NCI-H187 (cell line): ENCODE measurements at regions not wholly inside any gene's neighbourhood (a gene's known extent, or its start where the extent isn't known, plus 50 kb on each side); places are given as distances from the start of the nearest gene placed in this dataset.
"Not testable (repeated sequence)": the region's sequence is repeated elsewhere in the genome, so short reads cannot be mapped to it uniquely, and the experiment has no call there.

Experiments
- DNase-seq, 2 experiments: peaks; one replicate each; lab custom pipeline; 2025; lab: John Stamatoyannopoulos, UW

- no peak for DNase-seq
Measured at GRCh38 chr9:12424243-12424642, 268.9 kb upstream of the TYRP1 start.

GRCh38 chr9:12425878-12426864 lies 267.0 kb upstream of the TYRP1 start:
- DNase-seq, result no peak

- no peak for DNase-seq
Measured at GRCh38 chr9:12439267-12439666, 253.9 kb upstream of the TYRP1 start.

- DNase-seq, result not testable (repeated sequence)
Measured at GRCh38 chr9:12441080-12441479, 252.1 kb upstream of the TYRP1 start.

GRCh38 chr9:12441506-12441905 lies 251.7 kb upstream of the TYRP1 start:
- no peak for DNase-seq

- DNase-seq, result no peak
Measured at GRCh38 chr9:12448246-12448645, 244.9 kb upstream of the TYRP1 start.

GRCh38 chr9:12457237-12457636 lies 235.9 kb upstream of the TYRP1 start:
- DNase-seq, result no peak

GRCh38 chr9:12461763-12462460 lies 231.3 kb upstream of the TYRP1 start:
- no peak for DNase-seq

- no peak for DNase-seq
Measured at GRCh38 chr9:12462861-12463260, 230.3 kb upstream of the TYRP1 start.

- no peak for DNase-seq
Measured at GRCh38 chr9:12463641-12464040, 229.5 kb upstream of the TYRP1 start.

GRCh38 chr9:12464400-12464799 lies 228.8 kb upstream of the TYRP1 start:
- no peak for DNase-seq

GRCh38 chr9:12464910-12465512 lies 228.2 kb upstream of the TYRP1 start:
- DNase-seq, result no peak

GRCh38 chr9:12469084-12469483 lies 224.1 kb upstream of the TYRP1 start:
- no peak for DNase-seq

- DNase-seq, result no peak
Measured at GRCh38 chr9:12494411-12494810, 198.8 kb upstream of the TYRP1 start.

- no peak for DNase-seq
Measured at GRCh38 chr9:12497790-12498189, 195.4 kb upstream of the TYRP1 start.

- no peak for DNase-seq
Measured at GRCh38 chr9:12502520-12502919, 190.7 kb upstream of the TYRP1 start.

GRCh38 chr9:12503606-12504122 lies 189.5 kb upstream of the TYRP1 start:
- DNase-seq, result no peak

- DNase-seq, result no peak
Measured at GRCh38 chr9:12510551-12510950, 182.6 kb upstream of the TYRP1 start.

GRCh38 chr9:12511726-12512125 lies 181.5 kb upstream of the TYRP1 start:
- DNase-seq, result no peak

- no peak for DNase-seq
Measured at GRCh38 chr9:12516031-12516430, 177.2 kb upstream of the TYRP1 start.

GRCh38 chr9:12516573-12516972 lies 176.6 kb upstream of the TYRP1 start:
- DNase-seq, result no peak

- DNase-seq, result no peak
Measured at GRCh38 chr9:12538842-12539579, 154.2 kb upstream of the TYRP1 start.
